Esophagus squamous epithelium (tissue), 4 donors: ENCODE measurements at regions not wholly inside any gene's neighbourhood (a gene's known extent, or its start where the extent isn't known, plus 50 kb on each side); places are given as distances from the start of the nearest gene placed in this dataset.

ENCODE experiments used
- CTCF ChIP-seq, 6 experiments: fragments of 450-650 bp in 4 of 6; fragments of 200-600 bp in 2 of 6; sonication (generic) in 2 of 6; IDR thresholded peaks; one replicate each; pipeline ENCODE4 v1.5.1; 2016 to 2019; ENCODE audit warnings: antibody characterized with exemption in 6 of 6, mild to moderate bottlenecking in 4 of 6, moderate library complexity in 4 of 6
- POLR2A ChIP-seq, 4 donors: fragments of 450-650 bp; IDR thresholded peaks; one replicate each; pipeline ENCODE4 v1.6.1; 2017; ENCODE audit warnings: antibody characterized with exemption in 4 of 4, mild to moderate bottlenecking in 4 of 4, moderate library complexity in 3 of 4

DNA sequence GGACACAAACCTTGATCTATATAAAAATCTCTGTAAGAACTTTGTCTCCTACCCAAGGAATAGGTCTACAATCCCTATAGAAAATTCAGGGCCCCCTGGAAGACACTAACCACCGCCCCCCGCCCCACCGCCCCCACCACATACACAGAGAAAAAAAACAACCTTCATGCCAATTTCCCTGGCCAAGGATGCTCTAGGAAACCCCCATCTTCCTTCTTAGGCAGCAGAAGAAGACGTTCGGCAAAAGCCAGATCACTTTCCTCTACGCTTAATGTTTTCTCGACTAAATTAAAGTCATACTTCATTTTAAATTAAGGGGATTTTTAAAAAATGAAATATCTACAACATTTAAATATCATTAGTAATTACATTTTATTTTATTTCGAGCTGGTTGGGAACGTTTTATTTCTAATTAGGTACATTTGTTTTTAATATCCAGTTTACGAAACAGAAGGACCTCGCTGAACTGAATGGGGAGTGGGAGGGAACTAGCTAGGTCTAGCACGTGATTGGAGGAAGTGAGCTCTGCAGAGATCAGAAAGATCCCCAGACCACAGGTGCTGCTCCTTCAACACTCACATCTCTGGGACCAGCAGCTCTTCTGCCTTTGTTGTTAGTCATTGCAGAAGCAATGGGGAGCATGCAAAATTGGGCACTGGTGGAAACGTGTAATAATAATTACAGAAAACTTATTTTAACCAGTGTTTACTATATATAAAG lies 472.3 kb downstream of the MN1 start:
- TF ChIP-seq CTCF (IDR thresholded peaks at IDR 0.05) (no peak), POLR2A (IDR thresholded peaks at IDR 0.05) (no peak)
